ENCODE measurements at regions not wholly inside any gene's neighbourhood (a gene's known extent, or its start where the extent isn't known, plus 50 kb on each side); places are given as distances from the start of the nearest gene placed in this dataset.

DNA sequence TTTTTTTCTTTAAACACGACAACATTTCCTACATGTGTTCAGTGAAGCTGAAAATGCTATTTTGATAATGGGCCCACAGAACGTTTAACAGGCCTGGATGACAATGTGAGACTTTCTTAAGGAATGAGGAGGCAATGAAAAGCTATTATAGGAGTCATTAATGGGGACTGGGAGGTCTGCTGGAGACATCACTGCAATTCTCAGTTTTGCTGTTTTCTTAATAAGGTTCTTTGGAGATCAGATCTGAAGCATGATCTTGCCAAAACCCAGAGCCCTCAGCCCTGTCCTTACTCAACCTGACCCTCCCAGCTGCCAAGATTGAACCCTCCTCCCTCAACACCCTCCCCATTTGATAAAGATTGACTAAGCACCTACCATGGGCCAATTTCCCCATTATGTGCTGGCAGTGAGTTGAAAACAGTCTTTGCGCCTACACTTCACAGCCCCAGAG, 353.1 kb downstream of the MAFB start:
- Histone ChIP-seq H3K36me3 (replicated peaks; ENCODE audit: insufficient read depth, low read depth) (no peaks in the 10 kb centered on the region), H3K9me3 (ENCODE audit: low read depth) (no peaks in the 10 kb centered on the region), H3K27ac (no peak overlapping the region), H3K79me2 (no peaks in the 10 kb centered on the region), H3K9me2 (replicated peaks; ENCODE audit: insufficient read depth) (no peaks in the 10 kb centered on the region), H3K4me3 (no peak overlapping the region), H3K27me3 (peaks cover 5% of the 10 kb centered on the region), H3K4me2 (no peak overlapping the region), H3K4me1 (ENCODE audit: insufficient read depth) (no peaks in the 10 kb centered on the region), H4K20me1 (ENCODE audit: insufficient read depth, poor library complexity, severe bottlenecking) (no peaks in the 10 kb centered on the region), H2AFZ (no peak overlapping the region)
- 73% methylated on average over 3 of the region's 3 CpGs for WGBS (ENCODE audit: low lambda C conversion rate, missing lambda C conversion rate)
- no peak for TF ChIP-seq EZH2phosphoT487 (IDR thresholded peaks at IDR 0.05; ENCODE audit: low read depth, severe bottlenecking, unreplicated experiment)
- no peak for TF ChIP-seq CTCF (IDR thresholded peaks at IDR 0.05; ENCODE audit: poor library complexity)
- TF ChIP-seq EZH2 (IDR thresholded peaks at IDR 0.05; ENCODE audit: borderline replicate concordance) = no peak
- no peak for DNase-seq (ENCODE audit: low spot score)

- no peak for TF ChIP-seq CTCF (IDR thresholded peaks at IDR 0.05; ENCODE audit: poor library complexity)
- TF ChIP-seq EZH2phosphoT487 (IDR thresholded peaks at IDR 0.05; ENCODE audit: low read depth, severe bottlenecking, unreplicated experiment) = no peak
- no peak for TF ChIP-seq EZH2 (IDR thresholded peaks at IDR 0.05; ENCODE audit: borderline replicate concordance)
- no peaks in the 10 kb centered on the region for H3K4me1 ChIP-seq (ENCODE audit: insufficient read depth)
- H3K9me3 ChIP-seq (ENCODE audit: low read depth) = no peaks in the 10 kb centered on the region
- H4K20me1 ChIP-seq (ENCODE audit: insufficient read depth, poor library complexity, severe bottlenecking) = no peaks in the 10 kb centered on the region
- peaks cover 5% of the 10 kb centered on the region for H3K27me3 ChIP-seq
- H3K79me2 ChIP-seq = no peaks in the 10 kb centered on the region
- H3K4me3 ChIP-seq = no peak overlapping the region
- no peak overlapping the region for H2AFZ ChIP-seq
- H3K36me3 ChIP-seq (replicated peaks; ENCODE audit: insufficient read depth, low read depth) = no peaks in the 10 kb centered on the region
- H3K27ac ChIP-seq = no peak overlapping the region
- H3K4me2 ChIP-seq = no peak overlapping the region
- WGBS (ENCODE audit: low lambda C conversion rate, missing lambda C conversion rate) = 83% methylated on average over 6 of the region's 6 CpGs
- no peaks in the 10 kb centered on the region for H3K9me2 ChIP-seq (replicated peaks; ENCODE audit: insufficient read depth)
- no peak for DNase-seq (ENCODE audit: low spot score)
Measured at GRCh38 chr20:40335437-40335836, 353.6 kb downstream of the MAFB start.

- Histone ChIP-seq H3K36me3 (replicated peaks; ENCODE audit: insufficient read depth, low read depth) (no peaks in the 10 kb centered on the region), H3K4me3 (no peak overlapping the region), H3K27ac (no peak overlapping the region), H3K9me3 (ENCODE audit: low read depth) (no peaks in the 10 kb centered on the region), H3K4me1 (ENCODE audit: insufficient read depth) (no peaks in the 10 kb centered on the region), H2AFZ (no peak overlapping the region), H3K9me2 (replicated peaks; ENCODE audit: insufficient read depth) (no peaks in the 10 kb centered on the region), H3K79me2 (no peaks in the 10 kb centered on the region), H3K4me2 (no peak overlapping the region), H3K27me3 (peaks cover 3% of the 10 kb centered on the region), H4K20me1 (ENCODE audit: insufficient read depth, poor library complexity, severe bottlenecking) (no peaks in the 10 kb centered on the region)
- WGBS (ENCODE audit: low lambda C conversion rate, missing lambda C conversion rate) = 83% methylated on average over 2 of the region's 2 CpGs
- TF ChIP-seq EZH2 (IDR thresholded peaks at IDR 0.05; ENCODE audit: borderline replicate concordance) = no peak
- no peak for TF ChIP-seq EZH2phosphoT487 (IDR thresholded peaks at IDR 0.05; ENCODE audit: low read depth, severe bottlenecking, unreplicated experiment)
- no peak for TF ChIP-seq CTCF (IDR thresholded peaks at IDR 0.05; ENCODE audit: poor library complexity)
- DNase-seq (ENCODE audit: low spot score) = no peak
Measured at GRCh38 chr20:40333591-40333990, 355.4 kb downstream of the MAFB start.
